ENCODE measurements at regions not wholly inside any gene's neighbourhood (a gene's known extent, or its start where the extent isn't known, plus 50 kb on each side); places are given as distances from the start of the nearest gene placed in this dataset.

DNA sequence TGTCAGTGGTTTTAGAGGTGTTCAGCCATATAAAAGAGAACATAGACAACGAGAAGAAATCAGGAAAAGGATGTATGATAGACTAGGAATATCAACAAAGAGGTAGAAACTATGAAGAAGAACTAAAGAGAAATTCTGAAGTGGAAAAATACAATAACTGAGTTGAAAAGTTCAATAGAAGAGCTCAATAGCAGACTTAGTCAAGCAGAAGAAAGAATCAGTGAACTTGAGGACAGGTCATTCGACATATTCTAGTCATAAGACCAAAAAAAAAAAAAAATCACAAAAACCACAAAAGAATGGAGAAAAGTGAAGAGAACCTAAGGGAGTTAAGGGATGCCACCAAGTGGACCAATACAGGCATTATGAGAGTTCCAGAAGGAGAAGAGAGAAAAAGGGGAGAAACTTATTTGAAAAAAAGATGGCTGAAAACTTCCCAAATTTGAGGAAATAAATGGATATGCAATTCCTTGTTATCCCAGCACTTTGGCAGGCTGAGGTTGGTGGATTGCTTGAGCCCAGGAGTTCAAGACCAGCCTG, 321.2 kb downstream of the ABCC12 start:
- TF ChIP-seq, protein P1, sequence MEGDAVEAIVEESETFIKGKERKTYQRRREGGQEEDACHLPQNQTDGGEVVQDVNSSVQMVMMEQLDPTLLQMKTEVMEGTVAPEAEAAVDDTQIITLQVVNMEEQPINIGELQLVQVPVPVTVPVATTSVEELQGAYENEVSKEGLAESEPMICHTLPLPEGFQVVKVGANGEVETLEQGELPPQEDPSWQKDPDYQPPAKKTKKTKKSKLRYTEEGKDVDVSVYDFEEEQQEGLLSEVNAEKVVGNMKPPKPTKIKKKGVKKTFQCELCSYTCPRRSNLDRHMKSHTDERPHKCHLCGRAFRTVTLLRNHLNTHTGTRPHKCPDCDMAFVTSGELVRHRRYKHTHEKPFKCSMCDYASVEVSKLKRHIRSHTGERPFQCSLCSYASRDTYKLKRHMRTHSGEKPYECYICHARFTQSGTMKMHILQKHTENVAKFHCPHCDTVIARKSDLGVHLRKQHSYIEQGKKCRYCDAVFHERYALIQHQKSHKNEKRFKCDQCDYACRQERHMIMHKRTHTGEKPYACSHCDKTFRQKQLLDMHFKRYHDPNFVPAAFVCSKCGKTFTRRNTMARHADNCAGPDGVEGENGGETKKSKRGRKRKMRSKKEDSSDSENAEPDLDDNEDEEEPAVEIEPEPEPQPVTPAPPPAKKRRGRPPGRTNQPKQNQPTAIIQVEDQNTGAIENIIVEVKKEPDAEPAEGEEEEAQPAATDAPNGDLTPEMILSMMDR (conservative IDR thresholded peaks at IDR 0.05): no peak
- H3K36me3 Mint-ChIP-seq (ENCODE audit: low read depth): peaks cover 27% of the 10 kb centered on the region
- H3K9me3 Mint-ChIP-seq: peaks cover 18% of the 10 kb centered on the region
- no peak overlapping the region for H3K4me3 Mint-ChIP-seq
- DNase-seq (ENCODE audit: low read depth, low spot score): no peak
- no peak overlapping the region for H3K27ac Mint-ChIP-seq (ENCODE audit: unreplicated experiment)
- no peaks in the 10 kb centered on the region for H3K27me3 Mint-ChIP-seq (ENCODE audit: low read depth)
- no peaks in the 10 kb centered on the region for H3K4me1 Mint-ChIP-seq

DNA sequence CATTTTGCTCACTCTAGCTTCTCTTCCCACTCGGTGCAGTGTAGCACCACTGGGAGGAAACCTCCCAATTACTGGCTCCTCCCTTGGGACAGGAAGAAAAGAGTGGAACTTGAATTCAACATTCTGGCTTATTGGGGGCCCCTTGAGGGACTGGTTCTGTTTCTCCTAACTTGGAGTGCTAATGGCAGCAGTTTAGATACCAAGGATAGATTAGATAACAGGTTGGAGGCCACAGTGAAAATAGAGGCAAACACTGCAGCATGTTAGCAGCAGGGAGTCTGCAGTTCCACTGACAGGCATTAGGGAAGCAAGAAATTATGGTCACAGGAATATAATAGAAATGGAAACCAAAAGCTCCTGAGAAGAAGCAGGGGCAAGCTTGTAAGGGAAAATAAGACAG, 322.0 kb downstream of the ABCC12 start:
- Mint-ChIP-seq H3K27me3 (ENCODE audit: low read depth) (no peaks in the 10 kb centered on the region), H3K4me3 (no peak overlapping the region), H3K36me3 (ENCODE audit: low read depth) (peaks cover 27% of the 10 kb centered on the region), H3K4me1 (no peaks in the 10 kb centered on the region), H3K9me3 (peaks cover 19% of the 10 kb centered on the region), H3K27ac (ENCODE audit: unreplicated experiment) (no peak overlapping the region)
- DNase-seq (ENCODE audit: low read depth, low spot score): no peak
- TF ChIP-seq, protein P1 (conservative IDR thresholded peaks at IDR 0.05): no peak

DNA sequence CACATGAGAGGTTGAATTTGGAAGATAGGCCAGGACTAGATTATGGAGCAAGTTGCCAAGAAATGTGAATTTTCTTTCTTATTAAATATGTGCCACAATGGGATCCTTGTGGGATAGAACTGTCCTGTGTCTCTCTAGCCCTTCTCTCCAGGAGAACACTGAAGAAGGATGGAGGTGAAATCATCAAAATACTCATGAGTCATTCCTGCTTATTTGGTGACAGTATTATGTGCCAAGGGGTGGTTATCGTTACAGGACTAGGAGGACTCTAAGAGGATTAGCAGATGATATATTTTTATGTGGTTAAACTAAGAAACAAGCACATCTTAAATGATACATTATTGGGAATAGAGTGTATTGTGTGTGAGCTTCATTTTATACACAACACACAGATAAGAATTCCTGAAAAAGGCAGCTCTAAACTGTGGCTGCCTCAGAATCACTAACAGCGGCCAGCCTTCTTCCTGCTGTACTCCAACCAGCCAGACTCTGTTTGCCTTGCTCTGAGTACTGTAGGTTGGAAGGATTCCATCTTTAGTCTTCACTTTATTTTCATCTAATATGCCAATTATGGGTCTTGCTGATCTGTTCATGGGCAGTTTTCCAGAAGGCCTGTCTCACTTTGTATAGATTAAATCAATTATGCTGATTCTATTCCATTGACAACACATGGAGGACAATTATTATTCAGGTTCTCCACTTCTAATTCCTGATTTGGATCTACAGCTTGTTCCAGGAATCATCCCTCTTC, 325.8 kb downstream of the ABCC12 start:
- H3K4me1 Mint-ChIP-seq: peaks cover 16% of the 10 kb centered on the region
- H3K4me3 Mint-ChIP-seq: no peak overlapping the region
- peaks cover 24% of the 10 kb centered on the region for H3K36me3 Mint-ChIP-seq (ENCODE audit: low read depth)
- TF ChIP-seq, protein P1 (conservative IDR thresholded peaks at IDR 0.05): no peak
- H3K27me3 Mint-ChIP-seq (ENCODE audit: low read depth): no peaks in the 10 kb centered on the region
- H3K9me3 Mint-ChIP-seq: peaks cover 20% of the 10 kb centered on the region
- DNase-seq (ENCODE audit: low read depth, low spot score): no peak
- H3K27ac Mint-ChIP-seq (ENCODE audit: unreplicated experiment): no peak overlapping the region

DNA sequence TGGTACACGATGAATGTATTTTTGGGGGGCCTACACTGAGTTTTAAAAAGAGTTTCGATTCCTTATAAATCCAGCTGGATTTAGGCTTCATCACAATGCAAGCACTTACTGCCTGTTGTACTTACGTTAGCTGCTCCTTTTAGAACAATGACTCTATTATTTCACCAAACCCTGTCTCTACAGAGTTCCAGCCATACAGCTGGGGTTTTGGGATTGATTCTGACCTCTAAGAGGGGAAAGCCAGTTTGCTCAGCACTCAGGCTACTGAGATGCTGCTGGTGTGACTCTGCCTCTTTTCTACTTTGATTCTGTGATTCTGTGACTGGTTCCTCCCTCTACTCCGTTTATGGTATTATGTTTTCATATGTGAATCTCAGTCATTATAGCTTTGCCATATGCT, 329.7 kb downstream of the ABCC12 start:
- TF ChIP-seq, protein P1 (conservative IDR thresholded peaks at IDR 0.05): no peak
- peaks cover 8% of the 10 kb centered on the region for H3K36me3 Mint-ChIP-seq (ENCODE audit: low read depth)
- no peaks in the 10 kb centered on the region for H3K27me3 Mint-ChIP-seq (ENCODE audit: low read depth)
- peak overlapping the region; percentile 93 for H3K27ac Mint-ChIP-seq (ENCODE audit: unreplicated experiment)
- H3K4me1 Mint-ChIP-seq: peaks cover 16% of the 10 kb centered on the region
- peaks cover 5% of the 10 kb centered on the region for H3K9me3 Mint-ChIP-seq
- DNase-seq (ENCODE audit: low read depth, low spot score): no peak
- peak overlapping the region; percentile 70 for H3K4me3 Mint-ChIP-seq

DNA sequence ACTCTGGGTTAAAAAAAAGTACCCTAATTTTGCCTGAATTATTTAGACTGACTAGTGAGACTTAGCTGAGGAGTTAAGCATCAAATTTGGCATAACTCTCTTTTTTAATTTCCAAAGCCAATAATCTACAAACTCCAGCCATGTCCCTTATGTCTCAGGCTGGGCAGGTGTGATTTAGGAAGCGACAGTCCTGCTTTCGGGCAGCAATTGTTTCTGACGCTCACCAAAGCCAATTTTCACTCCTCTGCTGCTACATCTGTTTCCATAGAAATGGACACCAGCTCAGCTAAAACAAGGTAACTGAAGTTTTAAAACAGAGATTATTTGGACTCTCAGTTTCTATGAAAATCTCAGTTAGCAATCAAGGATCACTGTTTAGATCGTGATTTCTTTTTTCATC, 338.7 kb downstream of the ABCC12 start:
- no peak overlapping the region for H3K4me3 Mint-ChIP-seq
- H3K36me3 Mint-ChIP-seq (ENCODE audit: low read depth): peaks cover 10% of the 10 kb centered on the region
- H3K4me1 Mint-ChIP-seq: no peaks in the 10 kb centered on the region
- H3K27me3 Mint-ChIP-seq (ENCODE audit: low read depth): no peaks in the 10 kb centered on the region
- H3K27ac Mint-ChIP-seq (ENCODE audit: unreplicated experiment): no peak overlapping the region
- H3K9me3 Mint-ChIP-seq: peaks cover 9% of the 10 kb centered on the region
- TF ChIP-seq, protein P1 (conservative IDR thresholded peaks at IDR 0.05): no peak
- no peak for DNase-seq (ENCODE audit: low read depth, low spot score)

All from neural crest cell (in vitro differentiated cells).